ENCODE measurements at regions not wholly inside any gene's neighbourhood (a gene's known extent, or its start where the extent isn't known, plus 50 kb on each side); places are given as distances from the start of the nearest gene placed in this dataset.

DNA sequence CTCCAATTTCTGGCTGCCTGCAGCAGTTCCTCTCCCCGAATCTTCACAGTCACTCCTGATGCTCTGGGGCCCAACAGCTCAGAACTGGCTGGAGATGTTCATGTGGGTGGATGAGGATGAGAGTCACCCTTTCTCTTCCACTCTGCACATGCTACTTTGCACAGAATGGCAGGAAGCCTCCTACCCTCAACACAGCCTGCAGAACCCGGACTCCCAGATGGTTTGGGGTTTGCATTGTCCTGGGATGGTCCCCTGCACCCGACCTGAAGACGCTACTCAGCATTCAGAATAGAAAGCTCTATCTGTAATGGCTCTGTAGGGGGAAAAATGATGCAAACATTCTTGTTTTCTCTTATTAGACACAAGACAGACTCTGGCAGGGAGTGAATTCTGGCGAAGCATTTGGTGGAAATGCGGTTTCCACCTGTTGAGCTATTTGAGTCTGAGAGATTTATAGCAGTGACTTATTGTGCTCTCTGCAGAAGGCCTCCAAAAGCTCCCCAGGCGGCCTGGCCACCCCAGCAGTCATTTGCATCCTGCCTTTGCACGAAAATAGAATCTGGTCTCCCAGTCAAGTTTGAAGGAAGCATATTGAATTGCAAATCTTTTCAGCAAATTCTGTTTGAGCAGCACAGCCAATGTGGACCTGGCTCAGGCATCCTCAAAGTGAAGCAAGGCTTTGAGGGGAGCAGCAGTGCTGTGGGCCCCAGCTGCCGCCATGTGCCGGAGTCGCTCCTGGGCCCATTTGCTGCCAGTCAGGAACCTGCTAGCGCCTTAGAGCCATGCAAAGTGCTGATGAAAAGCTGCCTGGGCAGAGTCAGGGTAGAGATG is 309.3 kb downstream of the TCERG1L start:
- no peak for DNase-seq
- Histone ChIP-seq H3K27me3 (no peaks in the 10 kb centered on the region), H3K36me3 (no peaks in the 10 kb centered on the region), H3K27ac (no peak overlapping the region), H3K4me3 (no peak overlapping the region), H3K9me3 (no peaks in the 10 kb centered on the region), H3K4me1 (ENCODE audit: insufficient read depth) (no peaks in the 10 kb centered on the region)
- 43 to 52% (median 51%) methylated on average over 12 of the region's 12 CpGs for WGBS, 3 donors
- intact Hi-C loops (cut with DNase I), result no loop called here
- TF ChIP-seq EP300 (IDR thresholded peaks at IDR 0.05) (no peak), POLR2A (IDR thresholded peaks at IDR 0.05) (no peak)
- TF ChIP-seq, protein P1, sequence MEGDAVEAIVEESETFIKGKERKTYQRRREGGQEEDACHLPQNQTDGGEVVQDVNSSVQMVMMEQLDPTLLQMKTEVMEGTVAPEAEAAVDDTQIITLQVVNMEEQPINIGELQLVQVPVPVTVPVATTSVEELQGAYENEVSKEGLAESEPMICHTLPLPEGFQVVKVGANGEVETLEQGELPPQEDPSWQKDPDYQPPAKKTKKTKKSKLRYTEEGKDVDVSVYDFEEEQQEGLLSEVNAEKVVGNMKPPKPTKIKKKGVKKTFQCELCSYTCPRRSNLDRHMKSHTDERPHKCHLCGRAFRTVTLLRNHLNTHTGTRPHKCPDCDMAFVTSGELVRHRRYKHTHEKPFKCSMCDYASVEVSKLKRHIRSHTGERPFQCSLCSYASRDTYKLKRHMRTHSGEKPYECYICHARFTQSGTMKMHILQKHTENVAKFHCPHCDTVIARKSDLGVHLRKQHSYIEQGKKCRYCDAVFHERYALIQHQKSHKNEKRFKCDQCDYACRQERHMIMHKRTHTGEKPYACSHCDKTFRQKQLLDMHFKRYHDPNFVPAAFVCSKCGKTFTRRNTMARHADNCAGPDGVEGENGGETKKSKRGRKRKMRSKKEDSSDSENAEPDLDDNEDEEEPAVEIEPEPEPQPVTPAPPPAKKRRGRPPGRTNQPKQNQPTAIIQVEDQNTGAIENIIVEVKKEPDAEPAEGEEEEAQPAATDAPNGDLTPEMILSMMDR (IDR thresholded peaks at IDR 0.05), result no peak

DNA sequence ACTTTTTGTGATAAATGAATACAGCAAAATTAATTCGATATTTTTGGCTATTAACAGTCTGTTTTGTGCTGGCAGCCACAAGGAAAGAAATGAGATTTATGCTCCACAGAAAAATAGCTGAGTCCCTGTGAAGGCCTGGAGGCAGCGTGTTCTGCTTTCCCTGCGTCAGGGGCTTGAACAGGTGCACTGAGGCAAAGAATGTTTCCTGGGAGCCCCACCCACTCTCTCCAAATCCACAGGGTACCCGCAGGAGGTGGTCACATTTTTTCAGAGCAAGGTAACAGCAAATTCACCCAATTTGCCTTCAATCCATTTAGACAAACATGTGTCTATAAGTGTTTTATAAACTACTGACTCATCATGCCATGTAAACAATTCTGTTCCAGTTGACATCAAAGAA is 308.1 kb downstream of the TCERG1L start:
- WGBS, 3 donors, result 83 to 86% (median 84%) methylated on average over 4 of the region's 4 CpGs
- no peak for TF ChIP-seq EP300 (IDR thresholded peaks at IDR 0.05)
- no peak for TF ChIP-seq POLR2A (IDR thresholded peaks at IDR 0.05)
- TF ChIP-seq, protein P1 (IDR thresholded peaks at IDR 0.05), result no peak
- Histone ChIP-seq H3K27me3 (no peaks in the 10 kb centered on the region), H3K27ac (no peak overlapping the region), H3K4me1 (ENCODE audit: insufficient read depth) (no peaks in the 10 kb centered on the region), H3K4me3 (no peak overlapping the region), H3K9me3 (no peaks in the 10 kb centered on the region), H3K36me3 (no peaks in the 10 kb centered on the region)
- intact Hi-C loops (cut with DNase I), result no loop called here
- no peak for DNase-seq

DNA sequence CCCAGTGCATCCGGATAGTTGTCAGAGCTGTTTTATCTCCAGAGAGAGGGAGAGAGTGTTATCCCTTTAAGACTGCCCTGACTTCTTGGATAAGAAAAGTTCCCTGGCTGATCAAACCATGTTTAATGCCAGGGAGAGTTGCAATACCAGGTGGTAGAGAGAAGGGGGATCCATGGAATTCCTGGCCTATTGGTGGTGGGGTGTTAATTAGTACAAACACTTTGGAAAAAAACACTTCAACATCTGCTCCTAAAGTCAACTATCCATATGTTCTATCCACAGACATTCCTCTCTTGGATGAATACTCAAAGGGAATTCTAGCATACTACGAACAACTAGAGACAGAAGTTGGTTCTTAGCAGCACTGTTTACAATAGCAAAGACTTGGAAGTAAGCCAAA is 307.2 kb downstream of the TCERG1L start:
- WGBS, 3 donors, result 54 to 65% (median 62%) methylated on average over 2 of the region's 2 CpGs
- Histone ChIP-seq H3K27me3 (no peaks in the 10 kb centered on the region), H3K4me3 (no peak overlapping the region), H3K27ac (no peak overlapping the region), H3K9me3 (no peaks in the 10 kb centered on the region), H3K4me1 (ENCODE audit: insufficient read depth) (no peaks in the 10 kb centered on the region), H3K36me3 (no peaks in the 10 kb centered on the region)
- no peak for DNase-seq
- TF ChIP-seq POLR2A (IDR thresholded peaks at IDR 0.05) (no peak), EP300 (IDR thresholded peaks at IDR 0.05) (no peak)
- TF ChIP-seq, protein P1 (IDR thresholded peaks at IDR 0.05), result no peak
- intact Hi-C loops (cut with DNase I), result no loop called here

DNA sequence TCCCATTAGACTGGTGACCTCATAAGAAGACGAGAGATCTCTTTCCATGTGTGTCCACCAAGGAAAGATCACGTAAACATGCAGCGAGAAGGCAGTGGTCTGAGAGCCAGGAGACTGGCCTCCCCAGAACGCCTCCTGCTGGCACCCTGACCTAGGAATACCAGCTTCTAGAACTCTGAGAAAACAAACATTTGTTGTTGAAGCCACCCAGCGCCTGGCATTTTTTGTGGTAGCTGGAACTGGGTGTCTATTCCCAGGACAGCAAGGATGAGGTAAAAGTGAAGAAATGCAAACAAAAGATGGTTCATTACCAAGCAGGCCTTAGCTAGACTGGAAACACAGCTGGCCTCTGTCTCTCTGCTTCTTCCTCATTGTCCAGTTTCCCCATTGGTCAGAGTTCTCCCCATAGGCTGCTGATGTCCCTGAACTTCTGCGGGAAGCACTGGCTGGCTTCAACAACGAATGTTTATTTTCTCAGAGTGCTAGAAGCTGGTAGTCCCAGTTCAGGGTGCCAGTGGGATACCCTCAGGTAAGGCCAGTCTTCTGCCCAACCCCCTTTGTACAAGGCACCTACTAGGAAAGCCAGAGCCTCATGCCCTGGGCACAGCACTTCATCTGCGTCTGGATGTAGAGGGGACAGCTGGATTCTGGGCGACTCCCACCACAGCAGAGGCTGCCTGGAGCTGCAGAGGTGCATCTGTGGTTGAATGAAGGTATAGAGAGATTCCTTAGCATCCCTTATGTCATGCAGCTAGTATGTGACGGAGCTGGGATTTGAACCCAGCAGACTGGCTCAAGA is 304.9 kb downstream of the TCERG1L start:
- no peaks in the 10 kb centered on the region for H3K36me3 ChIP-seq
- no peaks in the 10 kb centered on the region for H3K9me3 ChIP-seq
- no peaks in the 10 kb centered on the region for H3K27me3 ChIP-seq
- no peaks in the 10 kb centered on the region for H3K4me1 ChIP-seq (ENCODE audit: insufficient read depth)
- no peak for DNase-seq
- H3K27ac ChIP-seq, result no peak overlapping the region
- intact Hi-C loops (cut with DNase I), result no loop called here
- TF ChIP-seq POLR2A (IDR thresholded peaks at IDR 0.05), result no peak
- TF ChIP-seq, protein P1 (IDR thresholded peaks at IDR 0.05), result no peak
- TF ChIP-seq EP300 (IDR thresholded peaks at IDR 0.05), result no peak
- 71 to 80% (median 76%) methylated on average over 10 of the region's 10 CpGs for WGBS, 3 donors
- no peak overlapping the region for H3K4me3 ChIP-seq

All from ovary (tissue), 7 donors.